GM12891 (cell line): ENCODE measurements at regions not wholly inside any gene's neighbourhood (a gene's known extent, or its start where the extent isn't known, plus 50 kb on each side); places are given as distances from the start of the nearest gene placed in this dataset.

Experiments
- PAX5 ChIP-seq: IDR thresholded peaks from 2 replicates; pipeline ENCODE4 v1.6.1; 2011; ENCODE audit warnings: low read length, moderate library complexity, mild to moderate bottlenecking; ENCODE audit not compliant: insufficient read depth, severe bottlenecking
- POLR2A ChIP-seq: IDR thresholded peaks from 2 replicates; pipeline ENCODE4 v1.6.1; 2011; ENCODE audit warnings: low read depth, low read length, control low read depth
- POLR2AphosphoS5 ChIP-seq: IDR thresholded peaks from 2 replicates; pipeline ENCODE4 v1.6.1; 2011; ENCODE audit warnings: low read depth, low read length, control low read depth
- POU2F2 ChIP-seq: IDR thresholded peaks from 2 replicates; pipeline ENCODE4 v1.6.1; 2011; ENCODE audit warnings: low read depth, mild to moderate bottlenecking, control low read depth, low read length, moderate library complexity
- SPI1 ChIP-seq: IDR thresholded peaks from 2 replicates; pipeline ENCODE4 v1.6.1; 2011; ENCODE audit warnings: low read depth, low read length, control low read depth
- TAF1 ChIP-seq: IDR thresholded peaks from 2 replicates; pipeline ENCODE4 v1.6.1; 2011; ENCODE audit warnings: low read depth, low read length, control low read depth

DNA sequence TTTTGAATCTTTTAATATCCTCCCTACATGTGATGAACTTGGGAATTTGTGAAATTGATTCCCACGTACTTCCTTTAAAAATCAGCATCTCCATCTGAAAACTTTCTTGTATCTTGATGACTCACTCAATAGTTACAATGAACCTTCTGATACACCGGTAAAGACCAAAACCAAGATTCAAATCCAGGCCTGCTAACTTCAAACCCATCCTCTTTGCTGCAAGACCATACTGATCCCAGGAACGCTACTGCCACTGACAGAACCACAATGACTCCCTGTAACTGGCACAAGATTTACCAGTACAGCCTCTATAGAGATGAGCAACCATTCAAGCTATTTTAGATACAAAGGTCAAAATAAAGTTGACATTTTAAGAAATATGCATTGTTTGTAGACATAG lies 332.9 kb downstream of the DNAH5 start:
- TF ChIP-seq POLR2AphosphoS5 (no peak), POLR2A (no peak), TAF1 (no peak), SPI1 (no peak), PAX5 (no peak), POU2F2 (no peak)
